H1 (cell line): ENCODE measurements at regions not wholly inside any gene's neighbourhood (a gene's known extent, or its start where the extent isn't known, plus 50 kb on each side); places are given as distances from the start of the nearest gene placed in this dataset.

Experiments
- CBX5 ChIP-seq: fragments of 300-800, 300-1000 bp; sonication (generic); IDR thresholded peaks from 2 replicates; pipeline ENCODE4 v1.7.1; 2016; ENCODE audit warnings: antibody characterized with exemption, low read length, low read depth
- EZH2 ChIP-seq: fragments of 200-600 bp; sonication (generic); IDR thresholded peaks from 2 replicates; pipeline ENCODE4 v1.7.1; 2012; ENCODE audit warnings: low read depth, mild to moderate bottlenecking, moderate library complexity, low read length, inconsistent platforms; ENCODE audit not compliant: severe bottlenecking
- HDAC6 ChIP-seq: IDR thresholded peaks from one replicate; pipeline ENCODE4 v1.7.1; 2012; ENCODE audit warnings: low read depth, mild to moderate bottlenecking, inconsistent platforms, low read length, moderate library complexity
- MAFK ChIP-seq: IDR thresholded peaks from 2 replicates; pipeline ENCODE4 v1.6.1; 2012; ENCODE audit warnings: low read depth, mild to moderate bottlenecking, improper control_type of control experiment, low read length
- RBBP5 ChIP-seq: IDR thresholded peaks from 2 replicates; pipeline ENCODE4 v1.7.1; 2012; ENCODE audit warnings: low read depth, mild to moderate bottlenecking, inconsistent platforms, low read length, moderate library complexity, borderline replicate concordance
- TAF1 ChIP-seq: IDR thresholded peaks from 2 replicates; pipeline ENCODE4 v1.6.1; 2011; ENCODE audit warnings: mild to moderate bottlenecking, low read depth, low read length
- TEAD4 ChIP-seq: IDR thresholded peaks from 2 replicates; pipeline ENCODE4 v1.6.1; 2012; ENCODE audit warnings: low read depth, low read length, inconsistent platforms, mixed read lengths
- TF ChIP-seq, protein P1 (sequence below), 3 experiments: IDR thresholded peaks; 1 replicate in 2 of 3; 2 replicates in 1 of 3; pipeline versions ENCODE4 v1.5.1 to v1.6.1; 2011; ENCODE audit warnings: low read length in 3 of 3, mild to moderate bottlenecking in 3 of 3, inconsistent platforms in 2 of 3, low read depth in 1 of 3, moderate library complexity in 1 of 3; ENCODE audit not compliant: insufficient read depth in 1 of 3; ENCODE audit errors: control extremely low read depth in 1 of 3

- no peak for TF ChIP-seq HDAC6
- TF ChIP-seq, protein P1, sequence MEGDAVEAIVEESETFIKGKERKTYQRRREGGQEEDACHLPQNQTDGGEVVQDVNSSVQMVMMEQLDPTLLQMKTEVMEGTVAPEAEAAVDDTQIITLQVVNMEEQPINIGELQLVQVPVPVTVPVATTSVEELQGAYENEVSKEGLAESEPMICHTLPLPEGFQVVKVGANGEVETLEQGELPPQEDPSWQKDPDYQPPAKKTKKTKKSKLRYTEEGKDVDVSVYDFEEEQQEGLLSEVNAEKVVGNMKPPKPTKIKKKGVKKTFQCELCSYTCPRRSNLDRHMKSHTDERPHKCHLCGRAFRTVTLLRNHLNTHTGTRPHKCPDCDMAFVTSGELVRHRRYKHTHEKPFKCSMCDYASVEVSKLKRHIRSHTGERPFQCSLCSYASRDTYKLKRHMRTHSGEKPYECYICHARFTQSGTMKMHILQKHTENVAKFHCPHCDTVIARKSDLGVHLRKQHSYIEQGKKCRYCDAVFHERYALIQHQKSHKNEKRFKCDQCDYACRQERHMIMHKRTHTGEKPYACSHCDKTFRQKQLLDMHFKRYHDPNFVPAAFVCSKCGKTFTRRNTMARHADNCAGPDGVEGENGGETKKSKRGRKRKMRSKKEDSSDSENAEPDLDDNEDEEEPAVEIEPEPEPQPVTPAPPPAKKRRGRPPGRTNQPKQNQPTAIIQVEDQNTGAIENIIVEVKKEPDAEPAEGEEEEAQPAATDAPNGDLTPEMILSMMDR (IDR thresholded peaks at IDR 0.05; ENCODE audit: control extremely low read depth in 1 of 3, insufficient read depth in 1 of 3, low read depth in 1 of 3, low read length in 3 of 3), result no peak
- no peak for TF ChIP-seq RBBP5
- TF ChIP-seq CBX5, result no peak
- TF ChIP-seq TEAD4, result no peak
- TF ChIP-seq TAF1, result no peak
- TF ChIP-seq MAFK, result no peak
- TF ChIP-seq EZH2, result no peak
Measured at GRCh38 chr13:47790755-47791154, 210.3 kb downstream of the SUCLA2 start.
